Suppressor macrophage treated with lipopolysaccharide for 1 hour (primary cell): ENCODE measurements at regions not wholly inside any gene's neighbourhood (a gene's known extent, or its start where the extent isn't known, plus 50 kb on each side); places are given as distances from the start of the nearest gene placed in this dataset.
A peak's percentile ranks its signal among the peaks of the same experiment; 100 is the strongest.
"Not testable (repeated sequence)": the region's sequence is repeated elsewhere in the genome, so short reads cannot be mapped to it uniquely, and the experiment has no call there.

Experiments
- DNase-seq, 3 donors: peaks; one replicate each; pipeline ENCODE4 v3.0.0-alpha.2; 2020 to 2022

- DNase-seq: peak in 1 of 3 donors; percentile 9
These were observed 54.4 kb upstream of the JAK1 start for GRCh38 chr1:65020774-65021173.

DNA sequence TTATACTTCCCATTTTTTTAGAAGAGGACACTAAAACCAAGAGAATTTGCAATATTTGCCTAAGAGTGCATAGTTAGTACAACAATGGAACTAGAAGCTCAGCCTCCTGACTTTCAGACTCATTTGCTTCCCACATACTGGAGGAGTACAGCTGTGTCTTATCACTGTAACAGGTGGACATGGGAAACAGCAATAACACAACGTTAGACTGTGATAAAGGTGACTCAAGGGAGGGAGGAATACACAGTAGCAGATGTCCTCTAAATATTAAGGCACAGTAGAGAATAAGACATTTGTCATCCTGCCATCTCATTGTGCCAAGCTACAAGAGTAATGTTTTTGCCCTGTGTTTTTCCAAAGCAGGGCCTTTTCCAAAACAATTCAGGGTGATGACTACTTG, 55.4 kb upstream of the JAK1 start:
- DNase-seq: no peak

GRCh38 chr1:65022216-65022615, 55.9 kb upstream of the JAK1 start:
- peak; percentile 15 to 41 (median 35) for DNase-seq

- DNase-seq: no peak
These were observed 59.4 kb upstream of the JAK1 start for GRCh38 chr1:65025794-65026193.

DNA sequence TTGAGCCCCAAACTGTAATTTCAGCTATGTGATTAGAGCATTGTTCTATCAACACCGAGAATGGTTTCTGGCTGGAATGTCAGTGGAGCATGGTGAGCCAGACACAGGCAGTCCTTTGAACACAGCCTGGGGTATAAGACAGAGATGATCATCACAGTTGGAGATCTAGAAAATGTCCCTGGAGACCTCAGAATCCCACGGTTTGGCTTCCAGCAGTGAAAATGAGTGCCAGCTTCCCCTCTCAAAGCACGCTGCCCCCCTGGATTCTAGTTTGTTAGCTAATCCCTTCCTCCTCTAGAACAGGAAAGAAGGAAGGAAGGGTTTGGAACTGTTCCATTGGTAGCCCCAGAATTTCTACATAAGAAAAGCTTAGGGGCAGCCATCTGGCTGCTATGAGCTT, 59.9 kb upstream of the JAK1 start:
- DNase-seq: peak in 1 of 3 donors; percentile 26

DNA sequence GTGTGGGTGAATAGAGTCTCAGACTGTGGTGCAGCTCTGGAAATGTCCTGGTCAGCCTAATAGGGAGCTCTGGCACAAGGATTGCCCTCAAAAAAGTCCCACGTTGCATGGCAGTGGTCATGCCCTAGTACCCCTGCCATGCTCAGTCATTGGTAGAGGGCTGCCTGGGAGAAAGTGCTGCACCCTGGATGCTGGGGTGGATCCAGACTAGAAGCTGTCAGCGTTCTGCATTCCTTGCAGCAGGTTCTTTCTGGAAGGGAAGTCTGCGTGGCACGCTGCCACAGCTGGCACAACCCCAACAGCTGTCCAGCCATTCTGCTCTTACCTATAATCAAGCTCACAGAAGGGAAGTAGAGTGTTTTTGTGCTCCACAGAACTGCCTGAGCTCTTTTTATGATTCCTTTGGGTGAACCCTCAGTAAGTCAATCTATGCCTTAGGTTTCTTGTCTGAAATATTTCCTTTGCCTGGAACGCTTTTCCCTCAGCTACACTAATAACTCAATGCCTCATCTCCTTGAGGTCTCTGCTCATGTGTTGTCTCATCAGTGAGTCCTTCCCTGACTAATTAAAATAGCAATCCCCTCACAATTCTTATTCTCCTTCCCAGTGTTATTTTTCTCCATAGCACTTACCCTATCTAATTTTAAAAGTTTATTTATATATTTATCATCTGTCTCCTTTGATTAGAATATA, 61.5 kb upstream of the JAK1 start:
- DNase-seq: peak in 1 of 3 donors; percentile 25

DNA sequence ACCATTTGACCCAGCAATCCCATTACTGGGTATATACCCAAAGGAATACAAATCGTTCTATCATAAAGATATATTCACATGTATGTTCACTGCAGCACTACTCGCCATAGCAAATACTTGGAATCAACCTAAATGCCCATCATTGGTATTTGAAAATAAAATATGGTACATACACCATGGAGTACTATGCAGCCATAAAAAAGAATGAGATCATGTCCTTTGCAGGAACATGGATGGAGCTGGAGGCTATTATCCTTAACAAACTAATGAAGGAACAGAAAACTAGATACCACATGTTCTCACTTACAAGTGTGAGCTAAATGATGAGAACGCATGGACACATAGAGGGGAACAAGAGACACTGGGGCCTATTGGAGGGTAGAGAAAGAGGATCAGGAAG, 63.1 kb upstream of the JAK1 start:
- DNase-seq: not testable (repeated sequence)

DNA sequence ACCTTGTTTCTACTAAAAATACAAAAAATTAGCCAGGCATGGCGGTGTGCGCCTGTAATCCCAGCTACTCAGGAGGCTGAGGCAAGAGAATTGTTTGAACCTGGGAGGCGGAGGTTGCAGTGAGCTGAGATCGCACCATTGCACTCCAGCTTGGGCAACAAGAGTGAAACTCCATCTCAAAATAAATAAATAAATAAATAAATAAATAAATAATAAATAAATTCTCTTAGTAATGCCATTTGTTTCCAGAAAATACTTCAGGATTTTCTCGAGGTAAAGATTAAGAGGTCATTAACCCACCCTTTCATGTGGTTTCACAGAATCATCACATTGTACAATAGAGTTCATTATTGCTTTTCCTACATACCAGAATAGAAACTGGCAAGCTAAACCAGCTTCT, 68.5 kb upstream of the JAK1 start:
- not testable (repeated sequence) for DNase-seq

- peak; percentile 23 to 63 (median 53) for DNase-seq
These were observed 70.3 kb upstream of the JAK1 start for GRCh38 chr1:65036570-65037051.

- DNase-seq: no peak
These were observed 72.7 kb upstream of the JAK1 start for GRCh38 chr1:65039066-65039465.

GRCh38 chr1:65039508-65039907, 73.2 kb upstream of the JAK1 start:
- DNase-seq: no peak

- DNase-seq: no peak
These were observed 76.1 kb upstream of the JAK1 start for GRCh38 chr1:65042467-65042866.

DNA sequence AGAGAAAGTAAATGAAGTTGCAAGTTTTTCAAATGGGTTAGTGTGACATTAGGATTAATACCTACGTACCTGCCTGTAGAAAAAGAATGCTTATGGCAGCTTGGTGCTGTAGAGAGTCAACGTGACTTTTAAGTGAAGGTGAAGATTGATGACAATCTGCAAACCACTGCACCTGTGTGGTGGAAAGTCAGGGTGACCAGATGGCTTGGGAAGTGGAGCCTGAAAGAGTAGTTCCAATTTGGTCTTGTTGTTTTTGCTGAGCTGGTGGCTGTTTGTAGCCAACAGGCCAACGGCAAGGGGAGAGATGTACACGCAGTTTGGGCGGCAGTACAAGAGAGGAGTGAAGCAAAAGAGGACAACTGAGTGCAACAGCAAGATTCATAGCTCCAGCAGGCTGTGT, 78.1 kb upstream of the JAK1 start:
- DNase-seq: no peak

DNA sequence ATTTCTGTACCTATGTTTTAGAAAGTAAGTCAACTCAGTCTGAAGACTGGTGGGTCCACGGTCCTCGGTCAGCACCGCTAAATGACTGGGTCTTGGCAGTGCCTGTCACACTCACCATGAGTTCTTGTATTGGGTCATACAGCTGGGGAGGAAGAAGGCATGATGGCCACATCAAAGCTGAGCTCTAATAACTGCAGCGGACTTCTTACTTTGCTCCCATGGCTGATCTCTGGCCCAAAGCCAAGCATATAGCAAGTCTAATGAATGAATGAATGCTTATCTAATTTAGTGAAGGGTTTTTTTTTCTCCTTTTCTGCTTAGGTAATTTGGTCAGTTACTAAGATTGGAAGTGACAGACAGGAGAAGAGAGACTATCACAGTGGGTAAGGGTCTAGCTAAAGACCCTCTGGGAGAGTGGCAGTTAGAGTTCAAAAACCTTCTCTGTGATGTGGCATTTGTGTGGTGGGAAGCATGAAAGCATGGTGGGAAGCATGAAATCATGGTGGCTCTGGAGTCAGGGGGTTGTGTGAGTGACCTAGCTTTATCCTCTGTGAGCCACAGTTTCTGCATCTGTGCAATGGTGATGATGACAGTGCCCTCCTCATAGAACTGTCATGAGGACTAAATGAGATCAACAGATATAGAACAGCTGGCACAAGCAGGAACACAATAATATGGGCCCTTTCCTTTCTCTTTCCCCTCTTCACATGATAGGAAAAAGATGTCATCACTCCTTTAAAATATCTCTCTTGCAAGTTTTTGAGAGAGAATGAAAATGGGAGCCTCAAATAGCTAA, 78.9 kb upstream of the JAK1 start:
- peak; percentile 18 to 62 (median 46) for DNase-seq

DNA sequence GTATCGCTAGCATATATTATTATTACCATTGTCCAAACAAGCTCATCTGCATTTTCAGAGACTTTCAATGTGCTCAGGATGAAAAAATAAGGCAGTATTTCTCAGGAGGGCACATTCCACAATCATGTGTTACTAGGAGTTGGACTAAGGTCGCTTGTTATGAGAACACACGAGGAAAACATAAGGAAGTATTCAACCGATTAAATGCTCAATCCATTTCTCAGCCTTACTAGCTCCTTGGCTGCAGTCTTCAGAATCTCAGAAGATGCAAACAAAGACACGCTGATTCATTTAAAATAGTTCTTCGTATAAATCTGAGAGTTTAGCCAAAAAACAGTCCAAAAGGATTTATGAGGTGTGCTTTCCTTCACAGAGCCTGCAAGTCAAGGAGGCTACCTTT, 82.0 kb upstream of the JAK1 start:
- DNase-seq: no peak

GRCh38 chr1:65049941-65050713, 83.8 kb upstream of the JAK1 start:
- no peak for DNase-seq

- DNase-seq: no peak
These were observed 84.4 kb upstream of the JAK1 start for GRCh38 chr1:65050735-65051134.

DNA sequence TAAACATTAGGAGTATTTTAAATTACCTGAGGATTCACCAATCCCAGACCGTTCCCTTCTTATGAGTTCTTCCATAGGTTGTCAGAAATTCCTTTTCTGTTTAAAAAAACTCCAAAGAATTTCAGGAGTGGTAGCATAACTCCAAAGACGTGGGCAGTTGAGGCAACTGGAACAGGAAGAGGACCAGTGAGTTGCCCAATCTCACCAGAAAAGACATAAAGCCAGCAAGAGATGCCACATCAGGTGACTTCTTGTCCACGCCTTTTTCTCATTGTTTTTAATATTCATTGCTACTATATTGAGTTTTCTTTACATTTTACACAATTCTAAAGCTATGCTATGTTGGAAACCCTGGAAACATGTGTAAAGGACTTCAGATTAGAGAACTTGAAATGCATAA, 88.1 kb upstream of the JAK1 start:
- DNase-seq: peak; percentile 30 to 41 (median 37)

DNA sequence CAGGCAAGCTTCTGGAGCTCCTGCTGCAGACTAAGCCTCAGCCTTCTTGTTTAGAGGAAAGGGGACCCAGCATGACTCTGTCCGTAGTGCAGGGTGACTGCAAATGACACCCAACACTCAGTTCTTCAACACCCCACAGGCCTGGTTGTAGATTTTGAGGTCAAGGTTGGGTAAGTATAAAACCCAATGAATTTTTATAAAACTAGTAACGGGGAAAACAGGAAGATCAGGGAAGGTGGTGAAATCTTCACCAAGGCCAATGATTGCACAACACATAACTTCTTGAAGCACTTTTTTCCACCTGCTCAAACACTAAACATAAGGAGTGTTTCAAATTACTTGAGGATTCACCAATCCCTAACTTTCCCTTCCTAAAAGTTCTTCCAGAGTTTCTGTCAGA, 89.4 kb upstream of the JAK1 start:
- DNase-seq: peak in 2 of 3 donors; percentile 39 to 43

DNA sequence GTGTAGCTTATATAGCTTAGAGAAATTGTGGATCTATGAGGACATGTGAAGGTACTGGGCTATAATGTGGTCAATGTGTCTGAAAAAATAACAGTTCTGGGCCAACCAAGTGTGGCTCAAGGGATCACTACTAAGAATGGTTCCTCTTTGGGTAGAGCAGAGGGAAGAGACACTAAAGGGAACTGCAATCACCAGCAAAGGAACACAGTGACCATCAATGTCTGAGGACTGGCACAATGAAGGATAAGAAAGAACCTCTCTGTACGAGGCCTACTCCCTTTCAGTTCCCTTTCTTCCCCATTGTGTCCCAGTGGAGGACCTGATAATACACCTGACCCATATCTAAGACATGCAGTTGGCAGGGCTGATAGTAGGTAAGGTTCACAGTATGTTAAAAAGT, 89.9 kb upstream of the JAK1 start:
- DNase-seq: peak; percentile 50 to 61 (median 60)

DNA sequence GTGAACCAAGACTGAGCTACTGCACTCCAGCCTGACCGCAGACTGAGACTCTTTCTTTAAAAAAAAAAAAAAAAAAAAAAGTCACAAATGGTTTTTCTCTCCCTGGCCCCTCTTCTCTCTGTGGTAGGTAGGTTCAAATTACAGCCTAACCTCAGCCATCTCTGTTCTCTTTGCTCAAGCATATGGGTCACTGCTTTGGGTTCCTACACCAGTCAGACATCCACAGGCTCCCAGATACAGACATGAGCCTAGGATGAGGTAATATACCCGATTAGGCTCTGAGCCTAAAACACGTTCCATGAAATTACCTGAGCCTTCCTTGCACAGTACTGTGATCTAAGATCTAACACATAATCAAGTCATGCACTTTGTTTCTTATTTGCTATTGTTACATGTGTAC, 90.5 kb upstream of the JAK1 start:
- no peak for DNase-seq

- peak; percentile 51 to 72 (median 66) for DNase-seq
These were observed 88.0 kb upstream of the AK4 start for GRCh38 chr1:65059930-65060538.

DNA sequence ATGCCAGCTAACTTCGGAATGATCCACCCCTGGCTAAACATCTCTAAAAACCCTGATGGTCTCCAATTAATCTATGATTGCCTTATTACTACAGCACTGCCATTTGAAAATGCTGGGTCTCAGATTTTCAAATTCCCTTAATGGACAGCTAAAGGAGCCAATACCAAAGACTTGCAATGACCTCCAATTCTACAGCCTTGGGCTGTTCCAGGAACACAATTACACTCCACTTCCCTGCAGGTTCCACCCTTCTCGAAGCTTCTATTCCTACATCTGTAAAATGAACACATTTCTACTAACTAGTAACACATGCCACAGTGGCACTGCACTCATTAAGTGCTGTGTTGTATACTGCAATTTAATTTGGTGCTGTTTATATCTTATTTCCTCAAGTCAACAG, 85.7 kb upstream of the AK4 start:
- DNase-seq: no peak
